ENCODE measurements at regions not wholly inside any gene's neighbourhood (a gene's known extent, or its start where the extent isn't known, plus 50 kb on each side); places are given as distances from the start of the nearest gene placed in this dataset.

GRCh38 chr9:110136802-110137201 is 71.2 kb downstream of the C9orf152 start:
- TF ChIP-seq CTCF (IDR thresholded peaks at IDR 0.05) (no peak), POLR2AphosphoS5 (IDR thresholded peaks at IDR 0.05) (no peak), POLR2A (IDR thresholded peaks at IDR 0.05) (no peak)
